HG03354 (cell line): ENCODE measurements at regions not wholly inside any gene's neighbourhood (a gene's known extent, or its start where the extent isn't known, plus 50 kb on each side); places are given as distances from the start of the nearest gene placed in this dataset.

ENCODE experiments used
- ATAC-seq: cut with Tn5 transposase; IDR thresholded peaks from one replicate; pipeline ENCODE4 v1.9.1; 2021; ENCODE audit warnings: mild to moderate bottlenecking; ENCODE audit not compliant: unreplicated experiment, poor library complexity, severe bottlenecking

DNA sequence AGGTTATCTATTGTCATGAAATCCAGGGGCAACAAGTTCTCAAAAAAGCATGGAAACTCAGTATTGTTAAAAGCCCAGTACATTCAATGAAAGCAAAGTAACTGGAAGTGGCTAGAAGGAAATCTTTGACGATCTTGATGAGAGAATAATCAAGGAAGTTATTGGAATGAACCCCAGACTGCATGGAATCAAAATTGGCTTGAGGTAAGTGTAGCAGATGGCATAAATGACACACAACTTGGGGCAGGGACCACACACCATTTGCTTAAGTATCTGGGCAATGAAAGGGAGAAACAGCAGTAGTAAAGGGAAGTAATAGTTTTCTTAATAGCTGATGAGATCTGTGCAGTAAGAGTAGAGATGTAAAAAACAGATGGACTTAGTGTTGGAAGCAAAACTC, 238.0 kb downstream of the HS3ST3A1 start:
- ATAC-seq: no peak

DNA sequence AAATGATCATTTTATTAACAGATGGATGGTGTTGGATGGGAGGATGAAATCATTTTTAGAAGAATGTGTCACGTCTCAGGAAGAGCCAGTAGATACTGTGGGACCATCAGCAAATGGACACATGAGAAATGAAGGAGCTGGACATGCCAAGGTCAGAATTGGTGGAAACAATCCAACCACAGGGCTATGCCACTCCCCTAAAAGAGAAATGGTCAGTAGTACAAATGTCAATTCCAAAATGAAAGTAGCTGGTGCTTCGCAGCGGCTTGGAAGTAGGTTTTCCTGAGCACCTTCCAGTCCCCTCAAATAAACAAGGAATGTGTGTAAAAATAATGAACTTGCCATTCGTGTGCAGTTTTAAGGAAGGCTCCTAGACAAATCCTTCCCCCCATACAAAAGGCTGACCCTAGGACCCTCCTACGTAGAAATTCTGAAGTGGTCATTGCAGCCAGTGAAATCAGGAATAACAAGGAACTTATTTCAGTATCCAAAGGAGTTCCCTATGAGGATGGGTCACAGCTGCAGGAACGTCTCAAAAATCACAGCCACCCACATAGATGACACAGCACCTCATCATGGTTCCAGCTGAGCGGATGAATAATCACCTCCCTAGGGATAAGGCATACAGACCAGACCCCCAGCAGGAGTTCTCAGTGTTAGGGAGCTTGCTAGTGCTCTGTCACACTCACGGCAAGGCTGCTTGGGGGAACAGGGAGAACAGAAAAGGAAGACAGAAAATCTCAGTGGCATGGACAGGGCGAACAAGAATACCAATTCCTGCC, 239.2 kb downstream of the HS3ST3A1 start:
- ATAC-seq: no peak

DNA sequence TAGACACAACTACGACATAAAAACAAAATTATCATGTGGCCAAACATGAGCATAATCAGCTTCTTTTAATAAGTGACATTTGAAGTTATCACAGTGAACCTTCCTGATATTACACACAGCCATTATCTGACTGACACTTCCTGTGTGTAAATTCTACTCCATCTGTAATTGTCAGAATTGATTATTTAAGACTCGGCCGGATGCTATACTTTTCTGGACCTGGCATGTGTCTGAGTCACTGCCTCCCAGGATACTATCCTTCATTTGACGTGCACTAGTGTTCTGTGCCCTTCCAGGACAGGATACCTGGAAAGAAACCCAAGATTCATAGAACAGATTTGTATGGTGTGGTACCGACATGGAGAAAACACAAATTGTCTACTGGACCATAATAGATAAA, 242.0 kb downstream of the HS3ST3A1 start:
- no peak for ATAC-seq

DNA sequence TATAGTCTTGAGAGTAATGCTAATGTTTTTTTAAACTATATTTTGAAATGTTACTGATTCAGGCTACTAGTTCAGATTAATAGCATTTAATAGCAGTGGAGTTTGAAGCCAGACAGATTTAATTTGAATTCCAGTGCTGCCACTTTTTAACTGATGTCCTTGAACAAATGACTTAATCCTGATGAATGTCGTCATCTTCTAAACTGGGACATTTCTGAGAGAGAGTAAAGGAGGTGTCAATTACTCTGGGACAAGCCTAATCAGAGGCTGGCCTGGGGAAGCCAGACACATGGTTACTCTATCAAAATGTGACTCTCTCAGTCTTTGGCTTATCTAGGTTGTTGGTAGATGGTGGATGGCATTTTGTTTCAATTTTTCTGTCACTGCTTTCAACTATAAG, 246.7 kb downstream of the HS3ST3A1 start:
- ATAC-seq: no peak

DNA sequence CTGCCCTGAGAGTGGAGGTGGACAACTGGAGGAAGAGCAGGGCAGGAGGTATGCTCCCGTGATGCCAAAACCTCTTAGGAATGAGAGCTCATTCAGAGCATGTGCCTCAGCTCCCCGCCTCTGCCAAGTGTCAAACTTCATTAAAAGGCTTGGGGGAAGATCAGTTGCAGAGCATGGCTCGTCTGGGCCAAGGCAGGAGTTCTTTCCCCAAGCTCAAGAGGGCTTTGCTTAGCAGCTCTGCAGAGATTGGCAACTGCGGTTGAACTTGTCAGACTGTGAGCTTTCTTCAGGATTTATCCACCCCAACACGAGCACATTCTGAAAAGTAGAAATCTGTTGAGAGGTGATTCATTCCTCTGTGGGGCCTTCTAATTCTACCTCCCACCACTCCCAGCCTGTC, 248.1 kb downstream of the HS3ST3A1 start:
- no peak for ATAC-seq

DNA sequence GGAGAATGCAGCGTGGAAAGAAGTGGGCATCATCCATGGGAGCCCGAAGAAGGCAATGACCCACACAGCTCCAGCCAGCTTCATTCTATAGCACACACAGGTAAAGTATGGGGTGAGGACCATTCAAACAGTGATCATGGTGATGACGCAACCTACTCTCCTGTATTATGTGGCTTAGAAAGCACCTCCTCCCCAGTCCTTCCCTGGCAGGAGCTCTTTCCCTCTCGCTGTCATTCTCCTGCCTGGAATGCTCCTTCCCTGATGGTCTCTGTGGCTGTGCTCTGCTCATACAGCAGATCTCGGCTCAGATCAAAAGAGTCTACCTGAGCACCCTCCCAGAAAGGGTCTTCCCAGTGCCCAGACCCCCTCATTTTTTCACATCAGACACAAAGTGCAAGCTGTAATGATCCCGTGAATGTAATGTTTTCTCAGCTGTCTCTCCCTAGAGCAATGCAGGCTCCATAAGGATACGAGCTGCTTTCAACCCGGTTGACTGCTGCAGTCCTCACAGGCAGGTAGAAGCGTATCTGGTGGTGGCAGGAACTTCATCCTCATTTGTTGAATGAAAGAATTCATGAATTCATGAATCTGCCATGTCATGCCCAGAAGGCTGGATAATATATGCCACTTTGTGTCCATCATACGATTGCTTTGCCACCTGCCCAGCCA, 248.8 kb downstream of the HS3ST3A1 start:
- ATAC-seq: no peak

DNA sequence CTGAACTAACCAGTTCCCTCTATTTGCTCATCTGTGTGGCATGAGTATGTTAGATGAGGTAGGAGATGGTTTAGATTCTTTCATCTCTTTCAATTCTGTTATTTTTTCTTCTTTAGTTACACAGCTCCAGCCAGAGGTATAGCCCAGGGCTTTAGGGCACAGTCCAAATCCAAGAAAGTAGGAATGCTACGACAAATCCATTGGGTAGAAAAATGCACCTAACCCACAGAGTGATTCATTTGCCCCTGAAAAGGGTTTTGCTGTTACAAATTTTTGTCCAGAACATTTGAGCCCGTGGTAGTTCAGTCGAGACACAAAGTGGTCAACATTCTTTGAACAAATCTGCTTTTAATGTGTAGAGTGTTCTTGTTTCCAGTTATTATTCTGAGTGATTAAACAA, 250.7 kb downstream of the HS3ST3A1 start:
- no peak for ATAC-seq

DNA sequence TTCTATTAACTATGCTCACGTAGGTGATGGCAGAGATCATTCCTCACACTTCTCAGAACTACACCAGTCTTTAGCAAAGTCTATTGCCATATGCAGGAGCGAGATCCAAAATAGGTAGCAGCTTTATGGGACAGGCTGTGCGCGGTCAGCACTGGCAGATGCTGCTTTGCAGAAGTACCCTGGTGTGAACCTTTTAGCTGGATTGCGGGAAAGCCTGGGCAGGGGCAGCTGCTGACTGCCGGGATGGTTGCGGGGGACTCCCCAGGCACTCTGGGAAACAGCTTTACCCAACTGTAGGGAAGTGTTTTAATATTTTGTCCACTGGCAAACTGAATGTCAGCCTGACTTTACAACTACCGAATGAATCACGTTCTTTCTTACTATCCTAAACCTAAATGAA, 251.3 kb downstream of the HS3ST3A1 start:
- no peak for ATAC-seq

DNA sequence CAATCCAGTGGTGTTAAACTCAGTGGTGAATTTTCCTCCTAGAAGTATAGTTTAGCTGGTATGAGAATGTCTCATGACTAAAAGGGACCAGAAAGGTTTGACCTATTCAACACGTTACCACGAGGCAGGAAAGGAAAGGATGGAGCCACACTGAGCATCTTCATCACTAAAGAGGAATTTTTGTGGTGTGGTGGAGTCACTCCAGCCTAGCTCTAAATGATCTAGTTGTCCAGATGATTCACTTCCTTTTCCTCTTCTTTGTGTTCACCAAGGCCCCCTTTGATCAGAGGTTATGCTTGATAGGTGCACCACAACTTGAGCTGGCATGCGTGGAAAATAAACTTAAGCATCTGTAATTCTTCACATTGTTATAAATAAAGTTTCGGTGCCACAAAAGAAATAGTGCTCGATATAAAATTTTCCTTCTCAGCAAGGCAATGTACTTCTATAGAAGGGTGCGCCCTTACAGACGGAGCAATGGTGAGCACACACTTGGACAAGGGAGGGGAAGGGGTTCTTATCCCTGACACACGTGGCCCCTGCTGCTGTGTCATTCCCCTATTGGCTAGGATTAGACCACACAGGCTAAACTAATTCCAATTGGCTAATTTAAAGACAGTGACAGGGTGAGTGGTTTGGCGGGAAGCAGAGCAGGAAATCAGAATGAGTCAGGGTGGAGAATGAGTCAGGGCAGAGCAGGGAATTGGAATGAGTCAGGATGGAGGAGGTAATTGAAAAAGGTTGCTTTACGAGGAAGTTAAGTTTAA, 254.6 kb downstream of the HS3ST3A1 start:
- ATAC-seq: no peak

DNA sequence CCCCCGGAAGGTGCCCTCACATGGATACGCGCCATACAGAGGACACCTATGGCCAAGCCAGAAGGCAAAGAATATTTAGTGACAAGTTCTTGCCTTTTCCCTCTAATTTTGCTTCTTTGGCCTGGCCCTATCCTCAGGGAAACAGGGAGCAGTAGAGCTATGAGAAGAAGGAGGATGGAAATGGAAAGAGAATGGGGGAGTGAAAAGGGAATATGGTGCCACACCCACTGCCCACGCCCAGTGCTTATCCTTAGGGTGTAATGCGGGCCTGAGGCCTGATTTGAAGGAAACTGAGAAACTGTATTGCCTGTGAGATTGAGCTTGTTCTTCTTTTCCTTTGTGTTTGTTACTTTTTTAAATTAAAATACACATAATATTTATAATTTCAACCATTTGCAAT, 255.1 kb downstream of the HS3ST3A1 start:
- no peak for ATAC-seq

DNA sequence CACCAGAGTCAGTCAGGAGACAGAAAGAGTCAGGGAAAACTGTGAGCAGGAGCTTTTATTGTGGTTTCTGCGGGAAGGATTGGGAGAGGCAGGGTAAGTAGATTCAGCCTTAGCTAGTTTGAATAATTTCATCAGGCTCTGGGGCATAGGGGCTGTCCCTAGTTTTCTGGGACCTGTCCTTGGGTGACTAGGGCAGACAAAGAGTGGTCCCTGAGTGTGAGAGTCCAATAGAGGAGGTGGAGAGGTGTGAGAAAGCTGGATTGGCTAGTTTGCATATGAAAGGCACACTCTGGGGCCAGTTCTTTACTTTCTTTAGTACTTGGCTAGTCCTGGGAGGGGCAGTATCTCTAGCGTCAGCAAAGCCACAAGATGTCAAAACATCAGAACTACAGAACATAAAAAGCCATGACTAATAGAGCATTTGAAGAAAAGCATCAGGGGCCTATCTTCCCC, 255.6 kb downstream of the HS3ST3A1 start:
- ATAC-seq: no peak

DNA sequence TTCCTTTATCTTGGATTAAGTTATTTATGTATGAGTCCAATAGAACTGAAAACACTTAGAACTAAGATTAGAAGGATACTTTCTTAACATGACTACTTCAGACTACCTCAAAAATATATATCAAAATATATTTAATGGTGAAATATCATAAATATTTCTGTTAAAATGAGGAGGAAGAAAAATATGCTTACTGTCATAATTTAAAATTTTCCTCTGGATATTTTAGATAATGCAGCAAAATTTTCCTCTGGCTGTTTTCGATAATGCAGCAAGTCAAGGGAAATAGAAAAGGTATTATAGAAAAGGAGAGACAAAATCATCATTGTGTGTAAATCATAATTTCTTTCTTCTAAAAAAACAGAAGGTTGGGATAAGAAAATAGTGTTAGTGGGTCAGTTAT, 263.3 kb downstream of the HS3ST3A1 start:
- no peak for ATAC-seq

DNA sequence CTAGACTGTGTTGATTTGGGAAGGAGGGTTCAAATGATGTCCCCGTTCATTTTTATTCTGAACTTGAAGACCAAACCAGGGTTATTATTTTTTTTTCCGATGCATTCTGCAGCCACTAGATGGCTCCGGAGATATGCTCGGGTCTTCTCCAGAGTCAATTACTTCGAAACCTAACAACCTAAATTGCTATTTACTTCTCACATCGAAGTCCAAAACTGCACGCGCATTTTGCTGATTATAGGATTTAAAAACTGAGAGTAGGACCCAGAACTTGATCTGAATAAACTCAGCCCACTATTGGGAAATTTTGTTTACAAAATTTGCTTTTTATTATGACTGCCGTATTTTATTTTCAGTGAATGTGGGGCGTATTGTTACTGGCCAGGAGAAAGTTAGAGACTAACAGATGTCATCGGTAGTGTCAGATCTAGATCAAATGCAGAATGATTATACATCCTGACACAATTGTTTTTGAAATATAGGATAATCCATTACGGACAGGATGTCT, 263.8 kb downstream of the HS3ST3A1 start:
- ATAC-seq: no peak

DNA sequence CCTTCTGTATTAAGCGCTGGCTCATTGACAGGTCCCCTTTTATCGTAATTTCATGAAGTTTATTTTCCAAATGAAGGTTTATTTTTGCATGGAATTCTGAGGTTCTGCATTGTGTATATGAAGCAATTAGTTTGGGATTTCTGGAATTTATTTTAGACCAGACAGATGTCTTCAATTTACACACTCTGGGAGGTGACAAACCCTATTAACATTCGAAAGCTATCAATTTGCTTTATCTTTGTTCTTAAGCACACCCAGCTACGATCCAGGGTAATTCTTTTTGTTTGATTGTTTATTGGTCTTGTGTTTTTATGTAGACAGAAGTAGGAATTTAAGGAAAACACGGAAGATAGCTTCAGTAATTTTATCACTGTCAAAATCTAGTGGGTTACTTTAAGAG, 264.6 kb downstream of the HS3ST3A1 start:
- no peak for ATAC-seq

DNA sequence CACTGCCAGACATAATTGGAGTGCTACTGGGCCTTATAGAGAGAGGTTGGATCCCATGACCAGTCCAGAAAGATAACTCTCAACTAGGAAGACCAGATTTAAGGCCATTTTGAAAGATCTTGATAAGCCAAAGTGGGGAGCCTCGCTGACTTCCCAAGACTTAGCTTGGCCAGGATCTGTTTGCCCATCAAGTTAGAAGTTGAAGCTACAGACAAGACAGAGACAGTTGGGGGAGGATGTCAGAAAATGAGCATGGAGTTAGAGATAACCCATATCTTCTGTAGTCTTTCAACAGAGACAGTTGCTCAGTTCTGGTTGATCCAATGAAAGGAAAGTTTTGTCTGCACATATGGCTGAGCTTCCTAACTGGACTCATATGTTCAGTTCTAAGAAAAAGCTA, 267.4 kb downstream of the HS3ST3A1 start:
- no peak for ATAC-seq

DNA sequence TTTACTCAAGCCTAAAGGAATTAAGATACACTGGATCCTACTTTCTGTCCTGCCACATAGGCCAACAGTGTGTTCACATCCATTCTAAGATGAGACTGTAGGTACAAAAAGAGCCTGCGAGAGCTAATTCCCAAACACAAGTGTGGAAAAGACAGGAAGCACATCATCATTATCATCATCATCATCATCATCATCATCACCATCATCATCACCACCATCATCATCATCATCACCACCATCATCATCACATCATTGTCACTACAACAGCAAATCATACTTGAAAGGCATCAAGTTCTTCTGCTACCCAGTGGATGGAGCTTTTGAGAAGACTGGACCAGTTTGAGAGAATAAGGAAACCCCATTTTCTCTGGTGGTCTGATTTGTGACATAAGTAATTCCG, 268.1 kb downstream of the HS3ST3A1 start:
- no peak for ATAC-seq

DNA sequence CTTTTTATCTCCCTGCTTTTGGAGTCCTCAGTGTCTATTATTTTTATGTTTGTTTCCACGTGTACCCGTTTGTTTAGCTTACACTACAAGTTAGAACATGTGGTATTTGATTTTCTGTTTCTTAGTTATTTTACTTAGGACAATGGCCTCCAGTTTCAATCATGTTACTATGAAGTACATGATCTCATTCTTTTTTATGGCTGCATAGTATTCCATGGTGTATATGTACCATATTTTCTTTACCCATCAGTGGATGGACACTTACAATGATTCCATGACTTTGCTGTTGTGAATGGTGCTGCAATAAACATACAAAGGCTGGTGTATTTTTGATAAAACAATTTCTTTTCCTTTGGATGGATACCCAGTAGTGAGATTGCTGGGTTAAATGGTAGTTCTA, 269.5 kb downstream of the HS3ST3A1 start:
- ATAC-seq: no peak

DNA sequence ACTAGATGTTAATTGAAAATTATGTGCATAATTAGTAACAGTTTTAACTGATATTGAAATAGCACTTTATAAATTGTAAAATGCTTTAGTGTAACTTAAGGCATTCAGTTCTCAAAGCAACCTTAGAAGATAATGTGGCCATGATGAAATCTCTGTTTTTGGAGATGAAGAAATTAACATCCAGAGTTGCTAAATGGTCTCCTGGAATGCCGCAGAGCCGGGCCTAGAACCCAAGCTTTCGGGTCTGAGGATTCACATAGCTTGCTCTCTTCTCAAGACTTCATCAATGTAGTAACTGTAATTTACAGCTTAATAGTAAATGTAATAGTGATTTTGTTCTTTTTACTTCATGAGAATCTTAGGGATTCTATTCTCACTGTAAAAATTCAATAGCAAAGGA, 272.3 kb downstream of the HS3ST3A1 start:
- ATAC-seq: no peak

DNA sequence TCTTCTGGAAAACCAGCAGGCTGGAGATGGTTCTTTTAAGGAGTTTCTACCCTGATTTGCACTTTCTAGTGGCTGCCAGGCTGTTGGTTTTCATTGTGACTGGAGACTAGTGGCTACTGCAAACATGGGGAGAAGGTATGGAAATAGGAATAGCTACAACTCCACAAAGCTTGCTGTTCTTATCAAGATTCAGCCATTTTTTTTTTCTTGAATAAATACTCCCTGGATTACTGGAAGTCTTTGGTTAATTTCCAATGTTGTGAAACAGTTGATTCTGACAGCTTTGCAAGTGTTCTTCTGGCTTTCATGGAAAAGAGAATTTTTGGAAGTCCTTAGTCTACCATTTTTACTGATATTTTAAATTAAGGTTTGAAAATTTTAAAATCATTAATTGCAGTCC, 277.7 kb downstream of the HS3ST3A1 start:
- no peak for ATAC-seq

DNA sequence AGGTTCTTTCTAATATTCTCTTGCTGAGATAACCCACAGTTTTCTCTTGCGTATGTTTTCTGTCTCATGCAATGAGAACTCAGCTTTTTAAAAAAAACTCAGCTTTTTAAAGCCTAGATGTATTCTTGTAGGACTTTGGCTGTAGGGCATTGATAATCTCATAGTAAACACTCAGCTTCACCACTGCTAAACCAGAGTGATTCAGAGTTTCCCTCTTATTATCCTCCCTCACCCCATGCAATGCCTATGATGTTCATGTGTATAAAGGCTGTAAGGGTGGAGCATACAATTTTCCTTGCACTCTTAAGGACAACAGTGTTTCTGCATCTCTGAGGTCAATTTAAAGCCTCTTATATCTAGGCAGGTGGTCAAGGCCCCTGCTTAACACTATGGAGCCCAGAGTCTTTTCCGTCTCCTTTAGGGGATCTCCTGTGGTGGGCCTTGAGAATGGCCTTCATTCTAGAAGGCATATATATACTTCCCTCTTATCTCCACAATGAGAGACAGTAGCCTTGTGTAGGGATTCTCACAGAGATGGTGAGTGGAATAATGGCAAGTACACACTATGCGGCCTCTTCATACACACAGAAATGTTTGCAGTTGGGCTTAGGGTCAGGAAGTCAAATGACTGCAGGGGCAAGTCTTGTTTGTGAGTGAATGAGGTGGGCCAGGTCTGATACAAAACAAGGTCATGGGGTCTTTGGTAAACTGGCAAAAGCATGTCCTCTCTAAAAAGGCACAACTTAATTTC, 279.6 kb downstream of the HS3ST3A1 start:
- ATAC-seq: no peak
